ENCODE measurements at regions not wholly inside any gene's neighbourhood (a gene's known extent, or its start where the extent isn't known, plus 50 kb on each side); places are given as distances from the start of the nearest gene placed in this dataset.

GRCh38 chr10:24096281-24096680 lies 112.7 kb upstream of the KIAA1217 start:
- TF ChIP-seq CTCF (IDR thresholded peaks at IDR 0.05): no peak
- TF ChIP-seq TCF7L2 (IDR thresholded peaks at IDR 0.05; ENCODE audit: low read depth, low read length): no peak
- TF ChIP-seq POLR2AphosphoS5 (IDR thresholded peaks at IDR 0.05; ENCODE audit: low read depth, low read length): no peak
